ENCODE measurements at regions not wholly inside any gene's neighbourhood (a gene's known extent, or its start where the extent isn't known, plus 50 kb on each side); places are given as distances from the start of the nearest gene placed in this dataset.
"Not testable (repeated sequence)": the region's sequence is repeated elsewhere in the genome, so short reads cannot be mapped to it uniquely, and the experiment has no call there.

DNA sequence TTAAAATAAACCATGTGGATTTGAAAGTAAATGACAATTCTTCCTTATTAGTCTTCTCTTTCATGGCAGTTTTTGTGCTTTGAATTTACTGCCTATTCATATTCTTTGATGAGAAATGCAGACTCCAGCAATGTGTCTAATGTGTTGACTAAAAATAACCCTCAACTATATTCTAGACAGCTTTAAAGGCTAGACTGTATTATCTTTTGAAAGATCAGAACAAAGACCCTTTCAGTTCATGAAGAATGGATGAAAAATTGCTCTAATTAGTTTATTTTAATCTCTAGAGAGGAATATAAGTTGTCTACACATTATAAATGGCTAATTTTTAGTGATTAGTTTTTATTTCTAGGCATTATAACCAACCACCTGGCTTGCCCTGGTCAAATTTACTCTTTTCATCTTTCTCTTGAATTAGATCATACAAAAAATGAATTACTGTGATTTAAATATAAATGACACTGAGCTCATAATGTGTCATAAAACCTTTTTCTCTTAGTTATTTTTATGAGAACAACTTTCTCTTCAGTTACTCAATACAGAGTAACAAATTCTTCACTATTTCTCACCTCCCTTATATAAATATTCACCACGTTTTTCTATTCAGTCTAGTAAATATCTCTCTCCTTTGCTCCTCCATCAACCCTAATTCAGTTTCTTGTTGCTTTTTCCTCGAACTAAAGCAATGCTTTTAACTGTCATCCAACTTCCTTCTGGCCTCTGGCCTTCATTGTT, 428.5 kb upstream of the TMPRSS15 start:
- Histone ChIP-seq H3K36me3 (ENCODE audit: insufficient read depth, low read depth, low read length) (no peaks in the 10 kb centered on the region), H3K9ac (ENCODE audit: low read depth, low read length) (no peak overlapping the region), H3K4me3 (ENCODE audit: low read length) (no peak overlapping the region)

DNA sequence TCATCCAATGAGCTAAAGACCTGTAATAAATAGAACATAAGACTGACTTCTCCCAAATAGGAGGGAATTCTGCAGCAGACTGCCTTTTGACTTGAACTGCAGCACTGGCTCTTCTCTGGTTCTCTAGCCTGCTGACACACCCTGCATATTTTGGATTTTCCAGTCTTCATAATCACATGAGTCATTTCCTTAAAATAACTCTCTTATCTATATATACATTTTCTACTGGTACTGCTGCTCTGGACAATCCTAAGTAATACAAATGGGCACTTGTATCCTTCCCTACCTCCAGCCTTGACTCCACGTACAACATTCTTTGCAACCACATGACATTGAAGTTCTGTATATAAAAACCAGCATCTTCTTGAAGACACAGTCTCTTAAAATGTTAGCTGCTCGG, 429.4 kb upstream of the TMPRSS15 start:
- Histone ChIP-seq H3K4me3 (ENCODE audit: low read length) (no peak overlapping the region), H3K27ac (ENCODE audit: low read length) (no peak overlapping the region), H3K9me3 (ENCODE audit: insufficient read depth, low read depth, low read length) (no peaks in the 10 kb centered on the region), H3K9ac (ENCODE audit: low read depth, low read length) (no peak overlapping the region), H3K4me1 (ENCODE audit: insufficient read depth, low read length) (no peaks in the 10 kb centered on the region), H3K36me3 (ENCODE audit: insufficient read depth, low read depth, low read length) (no peaks in the 10 kb centered on the region), H3K27me3 (ENCODE audit: insufficient read depth, low read length) (no peaks in the 10 kb centered on the region)

More for the DNA sequence above, 428.5 kb upstream of the TMPRSS15 start:
- Histone ChIP-seq H3K27me3 (ENCODE audit: insufficient read depth, low read length) (no peaks in the 10 kb centered on the region), H3K4me1 (ENCODE audit: insufficient read depth, low read length) (no peaks in the 10 kb centered on the region), H3K9me3 (ENCODE audit: insufficient read depth, low read depth, low read length) (no peaks in the 10 kb centered on the region), H3K27ac (ENCODE audit: low read length) (no peak overlapping the region)

DNA sequence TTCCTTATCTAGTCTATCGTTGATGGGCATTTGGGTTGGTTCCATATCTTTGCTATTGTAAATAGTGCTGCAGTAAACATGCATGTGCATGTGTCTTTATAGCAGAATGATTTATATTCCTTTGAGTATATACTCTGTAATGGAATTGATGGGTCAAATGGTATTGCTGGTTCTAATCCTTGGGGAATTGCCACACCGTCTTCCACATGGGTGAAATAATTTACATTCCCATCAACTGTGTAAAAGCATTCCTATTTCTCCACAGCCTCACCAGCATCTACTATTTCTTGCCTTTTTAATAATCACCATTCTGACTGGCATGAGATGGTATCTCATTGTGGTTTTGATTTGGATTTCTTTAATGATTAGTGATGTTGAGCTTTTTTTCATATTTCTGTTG, 430.5 kb upstream of the TMPRSS15 start:
- not testable (repeated sequence) for H3K27ac ChIP-seq (ENCODE audit: low read length); H3K27me3 ChIP-seq (ENCODE audit: insufficient read depth, low read length); H3K4me1 ChIP-seq (ENCODE audit: insufficient read depth, low read length); H3K4me3 ChIP-seq (ENCODE audit: low read length); H3K36me3 ChIP-seq (ENCODE audit: insufficient read depth, low read depth, low read length); H3K9ac ChIP-seq (ENCODE audit: low read depth, low read length); H3K9me3 ChIP-seq (ENCODE audit: insufficient read depth, low read depth, low read length)

DNA sequence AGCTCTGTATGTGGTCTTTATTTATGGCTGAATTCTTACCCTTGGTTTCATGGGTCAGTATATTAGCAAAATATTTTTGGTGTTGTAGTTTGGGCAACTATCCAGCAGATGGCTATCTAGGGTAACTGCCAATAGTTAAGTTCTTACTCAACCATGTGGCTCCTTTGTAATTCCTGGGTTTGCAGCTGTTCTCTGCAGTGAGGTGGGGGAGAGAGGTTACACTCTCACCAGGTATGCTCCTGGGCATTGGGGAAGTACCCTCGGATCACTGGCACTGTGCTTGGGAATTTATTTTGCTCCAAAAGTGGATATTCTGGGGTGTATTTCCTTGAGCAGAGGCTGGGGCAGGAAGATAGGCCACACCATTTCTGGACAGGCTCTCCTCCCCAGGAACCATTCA, 436.7 kb upstream of the TMPRSS15 start:
- Histone ChIP-seq H3K9ac (ENCODE audit: low read depth, low read length) (no peak overlapping the region), H3K27ac (ENCODE audit: low read length) (no peak overlapping the region), H3K9me3 (ENCODE audit: insufficient read depth, low read depth, low read length) (no peaks in the 10 kb centered on the region), H3K36me3 (ENCODE audit: insufficient read depth, low read depth, low read length) (no peaks in the 10 kb centered on the region), H3K4me1 (ENCODE audit: insufficient read depth, low read length) (no peaks in the 10 kb centered on the region), H3K4me3 (ENCODE audit: low read length) (no peak overlapping the region), H3K27me3 (ENCODE audit: insufficient read depth, low read length) (no peaks in the 10 kb centered on the region)

DNA sequence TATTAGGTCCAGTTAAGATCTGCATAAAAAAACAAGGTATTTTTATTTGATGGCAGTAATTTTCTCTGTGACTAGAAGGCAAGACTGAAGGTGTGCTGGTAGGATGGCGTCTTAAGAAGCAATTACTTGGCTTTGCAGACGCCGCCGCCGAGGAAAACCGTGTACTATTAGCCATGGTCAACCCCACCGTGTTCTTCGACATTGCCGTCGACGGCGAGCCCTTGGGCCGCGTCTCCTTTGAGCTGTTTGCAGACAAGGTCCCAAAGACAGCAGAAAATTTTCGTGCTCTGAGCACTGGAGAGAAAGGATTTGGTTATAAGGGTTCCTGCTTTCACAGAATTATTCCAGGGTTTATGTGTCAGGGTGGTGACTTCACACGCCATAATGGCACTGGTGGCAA, 454.0 kb upstream of the TMPRSS15 start:
- not testable (repeated sequence) for H3K36me3 ChIP-seq (ENCODE audit: insufficient read depth, low read depth, low read length); H3K4me3 ChIP-seq (ENCODE audit: low read length)

DNA sequence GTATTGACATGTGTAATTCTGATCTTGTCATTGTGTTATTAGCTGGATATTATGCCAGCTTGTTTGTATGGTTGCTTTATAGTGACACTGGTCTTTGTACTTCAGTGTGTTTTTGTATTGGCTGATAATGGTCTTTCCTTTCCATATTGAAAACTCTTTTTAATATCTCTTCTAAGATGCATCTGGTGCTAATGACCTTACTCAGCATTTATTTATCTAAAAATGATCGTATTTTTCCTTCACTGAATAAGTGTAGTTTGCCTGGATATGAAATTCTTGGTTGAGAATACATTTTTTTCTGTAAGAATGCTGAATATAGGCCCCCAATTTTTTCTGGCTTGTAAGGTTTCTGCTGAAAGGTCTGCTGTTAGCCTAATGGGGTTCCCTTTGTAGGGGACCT, 465.5 kb upstream of the TMPRSS15 start:
- H3K4me1 ChIP-seq (ENCODE audit: insufficient read depth, low read length): no peaks in the 10 kb centered on the region
- H3K27me3 ChIP-seq (ENCODE audit: insufficient read depth, low read length): no peaks in the 10 kb centered on the region
- no peak overlapping the region for H3K9ac ChIP-seq (ENCODE audit: low read depth, low read length)
- H3K4me3 ChIP-seq (ENCODE audit: low read length): no peak overlapping the region
- no peak overlapping the region for H3K27ac ChIP-seq (ENCODE audit: low read length)
- H3K9me3 ChIP-seq (ENCODE audit: insufficient read depth, low read depth, low read length): no peaks in the 10 kb centered on the region; the same call in 1 of the 2 replicates
- H3K36me3 ChIP-seq (ENCODE audit: insufficient read depth, low read depth, low read length): no peaks in the 10 kb centered on the region

More for the DNA sequence above, 454.0 kb upstream of the TMPRSS15 start:
- H3K9ac ChIP-seq (ENCODE audit: low read depth, low read length); H3K9me3 ChIP-seq (ENCODE audit: insufficient read depth, low read depth, low read length); H3K27me3 ChIP-seq (ENCODE audit: insufficient read depth, low read length); H3K27ac ChIP-seq (ENCODE audit: low read length); H3K4me1 ChIP-seq (ENCODE audit: insufficient read depth, low read length): not testable (repeated sequence)

DNA sequence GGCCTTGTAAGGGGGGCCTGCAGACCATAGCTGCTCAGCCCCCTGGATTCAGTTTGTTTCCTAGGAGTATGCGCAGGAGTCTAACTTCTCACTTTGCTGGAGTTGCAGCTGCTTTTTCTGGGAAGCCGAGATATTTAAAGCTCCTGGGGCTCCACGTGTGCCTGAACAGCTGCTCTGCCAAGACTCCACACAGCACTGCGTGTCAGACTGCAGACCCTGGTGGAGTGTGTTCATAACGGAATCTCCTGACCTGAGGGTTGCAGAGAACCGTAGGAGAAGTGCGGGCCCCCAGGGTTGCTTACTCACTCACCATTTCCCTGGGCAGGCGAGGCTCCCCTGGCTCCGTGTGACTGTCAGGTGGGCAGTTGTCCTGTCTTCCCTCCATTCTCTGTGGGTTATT, 474.3 kb upstream of the TMPRSS15 start:
- no peak overlapping the region for H3K4me3 ChIP-seq (ENCODE audit: low read length)
- no peak overlapping the region for H3K9ac ChIP-seq (ENCODE audit: low read depth, low read length)
- H3K4me1 ChIP-seq (ENCODE audit: insufficient read depth, low read length): no peaks in the 10 kb centered on the region
- H3K27ac ChIP-seq (ENCODE audit: low read length): no peak overlapping the region
- H3K27me3 ChIP-seq (ENCODE audit: insufficient read depth, low read length): no peaks in the 10 kb centered on the region
- H3K36me3 ChIP-seq (ENCODE audit: insufficient read depth, low read depth, low read length): no peaks in the 10 kb centered on the region
- H3K9me3 ChIP-seq (ENCODE audit: insufficient read depth, low read depth, low read length): peaks cover 23% of the 10 kb centered on the region

DNA sequence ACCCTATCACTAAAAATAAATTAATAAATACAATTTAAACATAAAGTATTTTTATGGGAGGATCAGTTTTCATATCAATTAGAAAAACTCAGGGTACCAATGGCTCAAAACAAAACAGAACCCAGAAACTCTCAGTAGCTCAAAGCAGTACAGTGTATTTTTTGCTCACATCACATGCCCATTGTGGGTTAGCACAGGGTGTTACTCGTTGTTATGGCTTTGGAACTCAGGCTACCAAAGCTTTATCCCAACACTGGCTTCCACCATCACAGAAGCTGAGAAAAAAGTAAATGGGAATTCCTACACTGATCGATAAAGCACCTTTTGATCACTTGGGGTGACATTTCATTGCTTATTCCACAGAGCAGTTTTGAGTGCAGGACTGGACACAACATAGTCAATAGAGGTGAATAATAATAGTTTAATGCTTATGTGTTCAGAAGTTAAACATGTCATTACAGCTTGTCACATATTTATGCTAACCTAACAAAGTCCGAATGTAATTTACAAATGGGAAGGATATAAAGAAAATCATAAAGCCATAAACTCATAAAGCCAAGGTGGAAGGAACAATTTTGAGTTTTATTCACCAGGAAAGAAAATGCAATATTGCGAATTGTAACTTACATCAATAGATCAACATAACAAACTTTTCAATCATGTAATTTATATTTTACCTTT, 484.5 kb upstream of the TMPRSS15 start:
- Histone ChIP-seq H3K36me3 (ENCODE audit: insufficient read depth, low read depth, low read length) (no peaks in the 10 kb centered on the region), H3K27ac (ENCODE audit: low read length) (no peak overlapping the region), H3K4me1 (ENCODE audit: insufficient read depth, low read length) (no peaks in the 10 kb centered on the region), H3K9me3 (ENCODE audit: insufficient read depth, low read depth, low read length) (peaks cover 12% of the 10 kb centered on the region), H3K4me3 (ENCODE audit: low read length) (no peak overlapping the region), H3K27me3 (ENCODE audit: insufficient read depth, low read length) (no peaks in the 10 kb centered on the region), H3K9ac (ENCODE audit: low read depth, low read length) (no peak overlapping the region)

DNA sequence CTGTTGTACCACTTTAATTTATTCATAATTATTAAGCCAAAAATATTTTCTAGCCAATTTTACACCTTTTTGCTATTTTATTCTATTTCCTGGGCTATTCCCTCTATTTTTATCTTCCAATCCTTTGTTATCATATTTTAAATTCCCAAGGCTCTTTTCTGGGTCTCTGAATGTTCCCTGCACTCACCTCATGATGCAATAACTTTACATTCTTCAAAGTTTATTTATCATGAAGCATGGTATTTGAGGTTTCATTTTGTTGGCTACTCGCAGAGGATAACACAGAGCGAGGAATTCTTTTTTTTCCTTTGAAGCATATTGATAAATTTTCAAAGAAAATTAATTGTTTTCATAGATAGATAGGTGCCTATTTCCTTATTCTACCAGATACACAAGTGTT, 489.8 kb upstream of the TMPRSS15 start:
- Histone ChIP-seq H3K4me1 (ENCODE audit: insufficient read depth, low read length) (no peaks in the 10 kb centered on the region), H3K4me3 (ENCODE audit: low read length) (no peak overlapping the region), H3K9me3 (ENCODE audit: insufficient read depth, low read depth, low read length) (no peaks in the 10 kb centered on the region), H3K27me3 (ENCODE audit: insufficient read depth, low read length) (no peaks in the 10 kb centered on the region), H3K36me3 (ENCODE audit: insufficient read depth, low read depth, low read length) (no peaks in the 10 kb centered on the region), H3K27ac (ENCODE audit: low read length) (no peak overlapping the region), H3K9ac (ENCODE audit: low read depth, low read length) (no peak overlapping the region)

DNA sequence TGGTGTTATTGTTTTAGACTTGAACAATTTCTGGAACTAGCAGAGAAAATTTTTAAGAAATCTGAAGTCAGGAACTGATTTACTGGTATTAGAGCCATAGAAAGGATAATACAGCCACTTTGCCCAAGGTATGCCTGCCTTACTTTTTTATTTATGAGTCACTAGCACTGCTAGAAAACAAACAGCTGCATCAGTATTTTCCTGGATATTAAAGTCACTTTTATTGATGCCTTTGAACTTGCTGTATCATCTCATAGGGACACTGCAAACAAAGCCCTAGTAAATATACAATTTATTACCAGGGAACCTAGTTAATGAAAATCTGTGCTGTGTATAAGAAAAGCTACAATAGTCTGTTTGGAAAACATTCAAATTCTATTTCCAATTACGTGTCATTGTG, 490.8 kb upstream of the TMPRSS15 start:
- H3K4me1 ChIP-seq (ENCODE audit: insufficient read depth, low read length): peaks cover 3% of the 10 kb centered on the region; the same call in 1 of the 2 replicates
- H3K4me3 ChIP-seq (ENCODE audit: low read length): no peak overlapping the region
- H3K9me3 ChIP-seq (ENCODE audit: insufficient read depth, low read depth, low read length): no peaks in the 10 kb centered on the region
- no peaks in the 10 kb centered on the region for H3K27me3 ChIP-seq (ENCODE audit: insufficient read depth, low read length)
- no peak overlapping the region for H3K27ac ChIP-seq (ENCODE audit: low read length)
- H3K36me3 ChIP-seq (ENCODE audit: insufficient read depth, low read depth, low read length): no peaks in the 10 kb centered on the region
- no peak overlapping the region for H3K9ac ChIP-seq (ENCODE audit: low read depth, low read length)

DNA sequence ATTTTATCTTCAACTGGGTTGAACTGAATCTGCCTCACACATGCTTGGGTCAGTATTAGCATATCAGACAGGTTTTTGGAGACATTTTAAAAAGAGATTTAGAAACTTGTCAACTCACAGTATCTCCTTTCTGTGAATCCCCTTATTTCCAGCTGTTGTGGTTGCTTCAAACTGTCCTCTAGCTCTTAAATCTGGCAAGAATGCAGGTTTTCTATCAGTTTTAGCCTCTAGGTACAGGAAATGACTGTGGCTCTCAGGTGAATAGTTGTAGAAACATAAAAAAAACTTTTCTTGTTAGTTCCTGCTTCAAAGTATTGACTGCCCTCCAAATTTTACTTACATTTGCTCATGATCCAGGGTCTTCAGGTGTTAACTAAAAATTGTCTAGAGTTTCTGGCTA, 495.7 kb upstream of the TMPRSS15 start:
- Histone ChIP-seq H3K4me1 (ENCODE audit: insufficient read depth, low read length) (peaks cover 5% of the 10 kb centered on the region; the same call in 1 of the 2 replicates), H3K36me3 (ENCODE audit: insufficient read depth, low read depth, low read length) (no peaks in the 10 kb centered on the region), H3K4me3 (ENCODE audit: low read length) (no peak overlapping the region), H3K27me3 (ENCODE audit: insufficient read depth, low read length) (no peaks in the 10 kb centered on the region), H3K27ac (ENCODE audit: low read length) (no peak overlapping the region), H3K9me3 (ENCODE audit: insufficient read depth, low read depth, low read length) (no peaks in the 10 kb centered on the region), H3K9ac (ENCODE audit: low read depth, low read length) (no peak overlapping the region)

DNA sequence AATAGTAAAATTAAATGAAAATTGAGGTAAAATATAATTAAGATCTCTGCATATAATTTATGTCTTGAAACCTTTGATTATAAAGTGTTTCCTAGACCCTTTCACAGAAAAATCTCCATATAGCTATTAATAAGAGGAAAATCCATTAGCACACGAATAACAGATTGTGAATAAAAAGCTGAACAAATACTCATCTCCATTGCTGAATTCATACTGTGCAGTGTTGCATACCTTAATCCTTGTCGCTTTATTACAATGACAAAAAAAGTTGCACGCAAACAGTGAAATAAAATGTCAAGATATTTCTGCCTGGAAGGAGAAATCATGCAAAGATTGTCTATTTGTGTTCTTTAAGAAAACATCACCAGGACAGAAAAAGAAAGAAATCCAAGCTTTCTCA, 499.1 kb upstream of the TMPRSS15 start:
- Histone ChIP-seq H3K27ac (ENCODE audit: low read length) (no peak overlapping the region), H3K36me3 (ENCODE audit: insufficient read depth, low read depth, low read length) (no peaks in the 10 kb centered on the region), H3K9me3 (ENCODE audit: insufficient read depth, low read depth, low read length) (no peaks in the 10 kb centered on the region), H3K27me3 (ENCODE audit: insufficient read depth, low read length) (no peaks in the 10 kb centered on the region), H3K4me1 (ENCODE audit: insufficient read depth, low read length) (peaks cover 5% of the 10 kb centered on the region; the same call in 1 of the 2 replicates), H3K9ac (ENCODE audit: low read depth, low read length) (no peak overlapping the region), H3K4me3 (ENCODE audit: low read length) (no peak overlapping the region)
